Lower leg skin (tissue), 4 donors: ENCODE measurements at regions not wholly inside any gene's neighbourhood (a gene's known extent, or its start where the extent isn't known, plus 50 kb on each side); places are given as distances from the start of the nearest gene placed in this dataset.
A peak's percentile ranks its signal among the peaks of the same experiment; 100 is the strongest.

Source experiments
- DNase-seq, 2 donors: peaks; one replicate each; pipeline ENCODE4 v3.0.0-alpha.2; 2019; ENCODE audit warnings: low spot score in 2 of 2
- H3K4me3 ChIP-seq: fragments of 200-600 bp; sonication (generic); 2 replicates; pipeline ENCODE4 v1.5.1; 2017; ENCODE audit warnings: mild to moderate bottlenecking, low read depth; ENCODE audit not compliant: poor library complexity, severe bottlenecking
- POLR2A ChIP-seq, 2 donors: fragments of 450-650 bp; IDR thresholded peaks; one replicate each; pipeline ENCODE4 v1.6.1; 2016 to 2017; ENCODE audit warnings: antibody characterized with exemption in 2 of 2, mild to moderate bottlenecking in 1 of 2, moderate library complexity in 1 of 2
- WGBS, 2 donors: methylation state at CpG; one replicate each; pipeline ENCODE4 v1.1.5; 2018; 5-methylcytosine and 5-hydroxymethylcytosine counted together
- intact Hi-C: fragments of 100-400 bp; cut with DNase I; formaldehyde crosslinking; loops from one replicate; pipeline ENCODE4 v1.15.0; 2023; ENCODE audit warnings: low total_unique reads
- TF ChIP-seq, protein P1 (sequence below), 3 donors: fragments of 450-650 bp; IDR thresholded peaks; one replicate each; pipeline ENCODE4 v1.5.1; 2016; ENCODE audit warnings: antibody characterized with exemption in 3 of 3, mild to moderate bottlenecking in 3 of 3, moderate library complexity in 2 of 3

DNA sequence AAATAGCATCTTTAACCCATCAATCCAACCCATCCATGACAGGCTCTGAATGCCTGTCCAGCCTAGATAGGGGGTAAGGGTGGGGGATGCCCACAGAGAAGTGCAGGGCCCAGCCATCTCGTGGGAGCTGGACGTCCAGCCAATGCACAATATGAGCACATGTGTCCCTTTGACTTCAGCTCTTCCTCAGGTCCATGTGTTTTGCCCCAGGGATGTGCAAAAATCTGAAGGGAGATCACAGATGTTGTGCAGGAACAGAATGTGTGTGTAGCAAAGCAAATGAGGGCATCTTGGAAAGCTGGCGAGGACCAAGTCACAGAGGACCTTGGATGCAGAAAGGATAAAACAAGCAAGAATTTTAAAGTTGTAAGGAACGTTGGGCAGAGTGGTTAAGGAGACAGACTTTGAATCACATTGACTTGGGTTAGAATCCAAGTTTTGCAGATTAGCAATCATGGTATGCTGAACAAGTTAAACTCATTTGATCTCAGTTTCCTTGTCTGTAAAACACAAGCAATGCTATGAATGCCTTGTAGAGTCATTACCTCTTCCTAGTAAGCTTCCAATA is 104.5 kb downstream of the TTC32 start:
- H3K4me3 ChIP-seq: no peak overlapping the region
- intact Hi-C loops: no loop called here
- 85 to 89% methylated on average over 4 of the region's 4 CpGs for WGBS, 2 donors
- TF ChIP-seq, protein P1, sequence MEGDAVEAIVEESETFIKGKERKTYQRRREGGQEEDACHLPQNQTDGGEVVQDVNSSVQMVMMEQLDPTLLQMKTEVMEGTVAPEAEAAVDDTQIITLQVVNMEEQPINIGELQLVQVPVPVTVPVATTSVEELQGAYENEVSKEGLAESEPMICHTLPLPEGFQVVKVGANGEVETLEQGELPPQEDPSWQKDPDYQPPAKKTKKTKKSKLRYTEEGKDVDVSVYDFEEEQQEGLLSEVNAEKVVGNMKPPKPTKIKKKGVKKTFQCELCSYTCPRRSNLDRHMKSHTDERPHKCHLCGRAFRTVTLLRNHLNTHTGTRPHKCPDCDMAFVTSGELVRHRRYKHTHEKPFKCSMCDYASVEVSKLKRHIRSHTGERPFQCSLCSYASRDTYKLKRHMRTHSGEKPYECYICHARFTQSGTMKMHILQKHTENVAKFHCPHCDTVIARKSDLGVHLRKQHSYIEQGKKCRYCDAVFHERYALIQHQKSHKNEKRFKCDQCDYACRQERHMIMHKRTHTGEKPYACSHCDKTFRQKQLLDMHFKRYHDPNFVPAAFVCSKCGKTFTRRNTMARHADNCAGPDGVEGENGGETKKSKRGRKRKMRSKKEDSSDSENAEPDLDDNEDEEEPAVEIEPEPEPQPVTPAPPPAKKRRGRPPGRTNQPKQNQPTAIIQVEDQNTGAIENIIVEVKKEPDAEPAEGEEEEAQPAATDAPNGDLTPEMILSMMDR (IDR thresholded peaks at IDR 0.05): no peak
- no peak for TF ChIP-seq POLR2A (IDR thresholded peaks at IDR 0.05)
- no peak for DNase-seq

DNA sequence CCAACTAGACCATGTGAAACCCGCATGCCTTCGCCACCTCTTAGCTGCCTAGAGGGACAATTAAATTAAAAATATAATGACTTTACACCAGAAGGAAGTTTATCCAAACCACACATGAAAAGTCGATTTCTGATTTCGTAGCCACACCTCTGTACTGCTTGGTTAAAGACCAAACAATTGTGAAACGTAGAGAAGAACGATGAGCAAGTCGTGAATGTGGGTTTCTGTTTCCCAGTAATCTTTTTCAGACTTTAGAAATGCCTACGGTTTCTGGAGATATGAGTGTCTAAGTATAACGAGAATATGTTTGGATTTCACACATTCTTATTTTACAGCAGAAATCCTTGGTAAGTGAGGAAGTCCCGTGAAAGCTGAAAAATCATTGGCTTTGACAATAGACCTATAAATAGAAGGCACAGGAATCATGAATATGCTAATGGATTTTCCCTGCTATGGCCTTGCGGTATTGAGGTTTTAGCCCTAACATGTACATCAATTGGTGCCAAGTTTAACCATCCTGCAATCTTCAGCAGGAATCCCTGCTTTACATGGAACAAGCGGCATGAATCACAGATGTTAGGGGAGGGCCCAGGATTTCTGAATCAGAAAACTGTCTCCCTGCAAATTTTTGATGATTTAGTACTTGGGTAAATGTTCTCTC is 105.6 kb downstream of the TTC32 start:
- no peak for DNase-seq
- no peak overlapping the region for H3K4me3 ChIP-seq
- TF ChIP-seq POLR2A (IDR thresholded peaks at IDR 0.05): no peak
- TF ChIP-seq, protein P1 (IDR thresholded peaks at IDR 0.05): no peak
- WGBS, 2 donors: 28 to 30% methylated on average over 12 of the region's 12 CpGs
- intact Hi-C loops: no loop called here

DNA sequence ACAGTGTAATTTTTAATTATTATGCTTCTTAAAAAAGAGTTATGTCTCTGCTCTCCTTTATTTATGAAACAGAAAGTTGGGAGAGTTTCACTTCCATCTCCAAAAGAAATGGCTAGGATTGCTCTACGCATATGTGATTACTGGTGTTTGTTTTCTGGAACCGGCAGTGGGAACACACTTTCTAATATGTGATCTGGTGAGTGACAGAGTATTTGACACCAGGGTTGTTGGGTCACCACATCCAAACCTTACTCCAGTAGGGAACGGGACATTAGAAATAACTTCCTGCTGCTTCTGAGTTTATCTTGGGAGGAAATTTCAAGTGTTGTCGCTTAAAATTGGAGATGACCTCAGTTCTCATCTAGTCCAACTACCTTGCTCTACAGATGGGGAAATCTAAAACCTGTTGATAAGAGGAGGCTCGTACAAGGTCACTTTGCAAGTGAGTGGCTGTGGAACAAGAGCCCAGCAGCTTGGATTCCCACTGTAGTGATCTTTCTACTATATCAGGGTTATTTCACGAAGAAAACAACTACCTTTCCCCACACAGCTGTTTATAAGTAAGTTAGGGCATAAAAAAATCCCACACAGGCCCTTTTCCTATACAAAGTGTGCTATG is 108.5 kb downstream of the TTC32 start:
- WGBS, 2 donors: 92 to 94% methylated on average over 6 of the region's 6 CpGs
- no peak overlapping the region for H3K4me3 ChIP-seq
- intact Hi-C loops: no loop called here
- TF ChIP-seq, protein P1 (IDR thresholded peaks at IDR 0.05): no peak
- no peak for TF ChIP-seq POLR2A (IDR thresholded peaks at IDR 0.05)
- DNase-seq: no peak

DNA sequence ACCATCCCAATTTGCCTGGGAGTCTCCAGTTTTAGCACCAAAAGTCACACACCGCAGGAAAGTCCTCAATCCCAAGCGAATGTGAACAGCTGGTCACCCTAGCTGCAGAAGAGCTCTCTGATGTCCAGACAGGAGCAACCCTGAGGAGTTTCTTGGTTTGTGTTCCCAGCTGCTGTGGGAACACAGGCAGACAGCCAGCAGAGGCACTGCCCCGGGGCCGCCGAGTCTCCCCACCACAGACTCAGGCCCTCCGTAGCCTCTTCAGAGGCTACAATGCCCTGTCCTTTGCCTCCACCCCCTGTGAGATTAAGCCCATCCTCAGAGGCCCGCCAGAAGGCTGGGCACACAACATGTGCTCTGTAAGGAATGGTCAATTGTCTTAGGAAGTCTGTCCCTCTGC is 111.5 kb downstream of the TTC32 start:
- no peak for TF ChIP-seq POLR2A (IDR thresholded peaks at IDR 0.05)
- TF ChIP-seq, protein P1 (IDR thresholded peaks at IDR 0.05): no peak
- peak in 1 of 2 donors; percentile 53 for DNase-seq
- intact Hi-C loops: no loop called here
- H3K4me3 ChIP-seq: no peak overlapping the region
- 90 to 94% methylated on average over 7 of the region's 7 CpGs for WGBS, 2 donors

DNA sequence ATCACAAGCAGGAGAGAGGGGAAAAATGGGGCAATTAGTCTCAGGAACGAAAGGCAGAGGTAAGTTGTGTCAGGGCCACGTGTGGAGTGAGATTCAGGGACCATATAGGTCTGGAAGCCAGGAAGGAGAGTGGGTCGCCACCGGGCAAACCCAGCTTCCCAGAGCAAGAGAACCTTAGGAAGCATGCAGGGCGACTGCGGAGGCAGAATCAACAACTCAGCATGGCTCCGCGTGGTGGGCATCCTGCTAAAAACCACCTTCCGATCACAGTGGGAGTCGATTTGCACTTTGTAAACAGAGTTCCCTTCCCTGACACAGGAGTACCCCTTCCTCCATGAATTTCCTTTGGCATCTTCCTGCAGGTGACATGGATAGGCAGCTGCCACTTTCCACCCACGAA is 114.6 kb downstream of the TTC32 start:
- no peak overlapping the region for H3K4me3 ChIP-seq
- intact Hi-C loops: no loop called here
- TF ChIP-seq, protein P1 (IDR thresholded peaks at IDR 0.05): no peak
- TF ChIP-seq POLR2A (IDR thresholded peaks at IDR 0.05): no peak
- WGBS, 2 donors: 82 to 85% methylated on average over 11 of the region's 11 CpGs
- DNase-seq: peak in 1 of 2 donors; percentile 56
